SK-N-SH treated with all-trans-retinoic acid at 6 μM for 48 hours (cell line): ENCODE measurements at regions not wholly inside any gene's neighbourhood (a gene's known extent, or its start where the extent isn't known, plus 50 kb on each side); places are given as distances from the start of the nearest gene placed in this dataset.

ENCODE experiments used
- TF ChIP-seq, protein P1 (sequence below): fragments of 250-450 bp; sonication (Bioruptor Pico); IDR thresholded peaks from 2 replicates; pipeline ENCODE4 v1.5.0; 2020; ENCODE audit warnings: mild to moderate bottlenecking, moderate library complexity

DNA sequence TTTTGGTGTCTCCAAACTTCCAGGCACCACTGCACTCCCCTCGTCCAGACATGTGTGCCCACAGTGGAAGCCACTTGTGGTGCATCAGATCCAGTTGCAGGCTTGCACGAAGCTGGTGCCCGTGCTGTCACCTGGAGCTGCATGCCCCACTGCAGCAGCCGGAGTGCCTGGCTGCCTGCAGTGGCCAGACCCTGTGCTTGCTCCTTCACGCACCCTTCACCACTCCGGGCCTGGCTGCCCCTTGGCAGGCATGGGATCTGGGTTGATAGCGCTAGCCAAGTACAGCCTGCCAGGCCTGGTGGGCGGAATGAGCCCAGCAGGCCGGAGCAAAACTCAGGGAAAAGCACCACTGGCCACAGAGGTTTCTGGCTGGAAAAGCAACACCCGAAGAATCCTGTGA is 50.2 kb upstream of the SHISA3 start (continued):
- TF ChIP-seq, protein P1, sequence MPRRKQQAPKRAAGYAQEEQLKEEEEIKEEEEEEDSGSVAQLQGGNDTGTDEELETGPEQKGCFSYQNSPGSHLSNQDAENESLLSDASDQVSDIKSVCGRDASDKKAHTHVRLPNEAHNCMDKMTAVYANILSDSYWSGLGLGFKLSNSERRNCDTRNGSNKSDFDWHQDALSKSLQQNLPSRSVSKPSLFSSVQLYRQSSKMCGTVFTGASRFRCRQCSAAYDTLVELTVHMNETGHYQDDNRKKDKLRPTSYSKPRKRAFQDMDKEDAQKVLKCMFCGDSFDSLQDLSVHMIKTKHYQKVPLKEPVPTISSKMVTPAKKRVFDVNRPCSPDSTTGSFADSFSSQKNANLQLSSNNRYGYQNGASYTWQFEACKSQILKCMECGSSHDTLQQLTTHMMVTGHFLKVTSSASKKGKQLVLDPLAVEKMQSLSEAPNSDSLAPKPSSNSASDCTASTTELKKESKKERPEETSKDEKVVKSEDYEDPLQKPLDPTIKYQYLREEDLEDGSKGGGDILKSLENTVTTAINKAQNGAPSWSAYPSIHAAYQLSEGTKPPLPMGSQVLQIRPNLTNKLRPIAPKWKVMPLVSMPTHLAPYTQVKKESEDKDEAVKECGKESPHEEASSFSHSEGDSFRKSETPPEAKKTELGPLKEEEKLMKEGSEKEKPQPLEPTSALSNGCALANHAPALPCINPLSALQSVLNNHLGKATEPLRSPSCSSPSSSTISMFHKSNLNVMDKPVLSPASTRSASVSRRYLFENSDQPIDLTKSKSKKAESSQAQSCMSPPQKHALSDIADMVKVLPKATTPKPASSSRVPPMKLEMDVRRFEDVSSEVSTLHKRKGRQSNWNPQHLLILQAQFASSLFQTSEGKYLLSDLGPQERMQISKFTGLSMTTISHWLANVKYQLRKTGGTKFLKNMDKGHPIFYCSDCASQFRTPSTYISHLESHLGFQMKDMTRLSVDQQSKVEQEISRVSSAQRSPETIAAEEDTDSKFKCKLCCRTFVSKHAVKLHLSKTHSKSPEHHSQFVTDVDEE, result no peak
